ENCODE measurements at regions not wholly inside any gene's neighbourhood (a gene's known extent, or its start where the extent isn't known, plus 50 kb on each side); places are given as distances from the start of the nearest gene placed in this dataset.

DNA sequence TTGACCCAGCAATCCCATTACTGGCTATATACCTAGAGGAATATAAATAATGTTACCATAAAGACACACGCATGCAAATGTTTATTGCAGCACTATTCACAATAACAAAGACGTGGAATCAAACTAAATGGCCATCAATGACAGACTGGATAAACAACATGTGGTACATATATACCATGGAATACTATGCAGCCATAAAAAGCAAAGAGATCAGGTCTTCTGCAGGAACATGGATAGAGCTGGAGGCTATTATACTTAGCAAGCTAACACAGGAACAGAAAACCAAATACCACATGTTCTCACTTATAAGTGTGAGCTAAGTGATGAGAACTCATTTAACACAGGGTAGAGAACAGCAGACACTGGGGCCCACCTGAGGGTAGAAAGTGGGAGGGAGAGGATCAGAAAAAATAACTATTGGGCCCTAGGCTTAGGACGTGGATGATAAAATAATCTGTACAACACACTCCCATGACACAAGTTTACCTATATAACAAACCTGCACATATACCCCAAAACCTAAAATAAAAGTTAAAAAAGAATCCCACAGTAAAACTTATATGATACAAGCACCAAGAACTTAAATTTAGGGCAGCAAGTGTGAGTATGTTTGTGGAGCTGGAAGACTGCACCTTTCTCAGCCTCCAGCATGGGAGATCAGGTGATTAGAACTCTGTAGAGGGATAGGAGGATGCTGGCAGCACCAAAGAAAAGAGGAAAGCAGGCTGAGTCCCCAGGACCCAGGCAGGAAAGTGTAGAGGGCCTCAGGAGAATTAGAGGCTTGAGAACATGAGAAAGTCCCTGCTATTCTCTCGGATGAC, 320.8 kb upstream of the USP24 start:
- TF ChIP-seq POLR2AphosphoS5 (IDR thresholded peaks at IDR 0.05): no peak
- no peak for TF ChIP-seq POLR2A (IDR thresholded peaks at IDR 0.05)
- TF ChIP-seq, protein P1, sequence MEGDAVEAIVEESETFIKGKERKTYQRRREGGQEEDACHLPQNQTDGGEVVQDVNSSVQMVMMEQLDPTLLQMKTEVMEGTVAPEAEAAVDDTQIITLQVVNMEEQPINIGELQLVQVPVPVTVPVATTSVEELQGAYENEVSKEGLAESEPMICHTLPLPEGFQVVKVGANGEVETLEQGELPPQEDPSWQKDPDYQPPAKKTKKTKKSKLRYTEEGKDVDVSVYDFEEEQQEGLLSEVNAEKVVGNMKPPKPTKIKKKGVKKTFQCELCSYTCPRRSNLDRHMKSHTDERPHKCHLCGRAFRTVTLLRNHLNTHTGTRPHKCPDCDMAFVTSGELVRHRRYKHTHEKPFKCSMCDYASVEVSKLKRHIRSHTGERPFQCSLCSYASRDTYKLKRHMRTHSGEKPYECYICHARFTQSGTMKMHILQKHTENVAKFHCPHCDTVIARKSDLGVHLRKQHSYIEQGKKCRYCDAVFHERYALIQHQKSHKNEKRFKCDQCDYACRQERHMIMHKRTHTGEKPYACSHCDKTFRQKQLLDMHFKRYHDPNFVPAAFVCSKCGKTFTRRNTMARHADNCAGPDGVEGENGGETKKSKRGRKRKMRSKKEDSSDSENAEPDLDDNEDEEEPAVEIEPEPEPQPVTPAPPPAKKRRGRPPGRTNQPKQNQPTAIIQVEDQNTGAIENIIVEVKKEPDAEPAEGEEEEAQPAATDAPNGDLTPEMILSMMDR (IDR thresholded peaks at IDR 0.05): no peak
- Histone ChIP-seq H3K27me3 (replicated peaks; ENCODE audit: insufficient read depth) (no peaks in the 10 kb centered on the region), H3K9me3 (no peaks in the 10 kb centered on the region), H3K27ac (no peak overlapping the region), H3K4me1 (replicated peaks) (no peaks in the 10 kb centered on the region), H3K4me3 (no peak overlapping the region), H3K36me3 (no peaks in the 10 kb centered on the region)
- WGBS: 66% methylated on average over 4 of the region's 4 CpGs
- DNase-seq (ENCODE audit: low spot score): no peak
- intact Hi-C loops (cut with DNase I): no loop called here

DNA sequence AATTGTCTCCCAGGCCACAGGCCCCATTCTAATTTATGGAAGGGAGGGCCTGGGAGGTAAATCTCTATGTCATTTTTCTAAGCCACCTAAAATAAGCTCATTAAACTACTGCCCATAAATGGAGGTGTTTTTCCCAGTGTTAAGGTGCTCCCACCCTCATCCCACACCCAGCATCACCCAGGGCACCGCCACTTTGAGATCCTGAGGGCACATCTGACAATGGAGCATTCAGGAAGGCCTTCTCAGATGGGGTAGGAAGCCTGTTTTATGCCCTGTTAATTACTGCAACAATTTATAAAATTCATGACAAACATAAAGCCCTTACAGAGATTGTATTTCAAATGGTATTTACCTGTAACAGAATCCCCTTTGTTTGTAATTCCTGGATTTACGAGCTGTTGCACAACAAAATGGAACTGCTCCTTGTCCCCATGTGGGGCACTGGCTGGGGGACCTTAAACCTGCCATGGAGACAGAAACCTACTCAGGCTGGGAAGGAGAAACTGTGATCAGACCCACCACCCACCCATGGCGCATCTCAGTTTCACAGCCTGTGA, 319.5 kb upstream of the USP24 start:
- WGBS: 80% methylated on average over 3 of the region's 3 CpGs
- no peaks in the 10 kb centered on the region for H3K36me3 ChIP-seq
- DNase-seq (ENCODE audit: low spot score): no peak
- H3K27me3 ChIP-seq (replicated peaks; ENCODE audit: insufficient read depth): no peaks in the 10 kb centered on the region
- H3K4me3 ChIP-seq: no peak overlapping the region
- intact Hi-C loops (cut with DNase I): no loop called here
- no peaks in the 10 kb centered on the region for H3K9me3 ChIP-seq
- TF ChIP-seq POLR2AphosphoS5 (IDR thresholded peaks at IDR 0.05): no peak
- no peak for TF ChIP-seq POLR2A (IDR thresholded peaks at IDR 0.05)
- TF ChIP-seq, protein P1 (IDR thresholded peaks at IDR 0.05): no peak
- no peak overlapping the region for H3K27ac ChIP-seq
- no peaks in the 10 kb centered on the region for H3K4me1 ChIP-seq (replicated peaks)

DNA sequence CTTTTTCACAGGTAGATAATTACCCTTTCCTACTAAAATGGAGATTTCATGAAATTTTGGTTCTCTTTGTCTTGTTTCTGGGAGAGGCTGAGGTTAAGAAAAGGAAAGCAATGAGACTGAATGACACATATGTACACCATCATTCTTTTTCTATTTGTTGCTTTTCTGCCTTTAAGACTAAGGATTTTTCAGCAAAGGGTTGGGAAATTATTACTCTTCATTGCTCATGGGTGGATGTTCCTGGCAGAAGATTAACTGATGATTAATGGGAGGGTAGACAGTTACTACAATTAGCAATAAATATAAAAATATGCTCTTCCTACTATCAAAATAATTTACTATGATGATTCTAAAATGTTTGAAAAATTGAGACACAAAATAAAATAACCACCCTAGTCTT, 316.5 kb upstream of the USP24 start:
- TF ChIP-seq POLR2A (IDR thresholded peaks at IDR 0.05): no peak
- TF ChIP-seq POLR2AphosphoS5 (IDR thresholded peaks at IDR 0.05): no peak
- TF ChIP-seq, protein P1 (IDR thresholded peaks at IDR 0.05): no peak
- Histone ChIP-seq H3K4me1 (replicated peaks) (no peaks in the 10 kb centered on the region), H3K4me3 (no peak overlapping the region), H3K9me3 (no peaks in the 10 kb centered on the region), H3K27me3 (replicated peaks; ENCODE audit: insufficient read depth) (no peaks in the 10 kb centered on the region), H3K36me3 (no peaks in the 10 kb centered on the region), H3K27ac (no peak overlapping the region)
- intact Hi-C loops (cut with DNase I): no loop called here
- DNase-seq (ENCODE audit: low spot score): no peak

DNA sequence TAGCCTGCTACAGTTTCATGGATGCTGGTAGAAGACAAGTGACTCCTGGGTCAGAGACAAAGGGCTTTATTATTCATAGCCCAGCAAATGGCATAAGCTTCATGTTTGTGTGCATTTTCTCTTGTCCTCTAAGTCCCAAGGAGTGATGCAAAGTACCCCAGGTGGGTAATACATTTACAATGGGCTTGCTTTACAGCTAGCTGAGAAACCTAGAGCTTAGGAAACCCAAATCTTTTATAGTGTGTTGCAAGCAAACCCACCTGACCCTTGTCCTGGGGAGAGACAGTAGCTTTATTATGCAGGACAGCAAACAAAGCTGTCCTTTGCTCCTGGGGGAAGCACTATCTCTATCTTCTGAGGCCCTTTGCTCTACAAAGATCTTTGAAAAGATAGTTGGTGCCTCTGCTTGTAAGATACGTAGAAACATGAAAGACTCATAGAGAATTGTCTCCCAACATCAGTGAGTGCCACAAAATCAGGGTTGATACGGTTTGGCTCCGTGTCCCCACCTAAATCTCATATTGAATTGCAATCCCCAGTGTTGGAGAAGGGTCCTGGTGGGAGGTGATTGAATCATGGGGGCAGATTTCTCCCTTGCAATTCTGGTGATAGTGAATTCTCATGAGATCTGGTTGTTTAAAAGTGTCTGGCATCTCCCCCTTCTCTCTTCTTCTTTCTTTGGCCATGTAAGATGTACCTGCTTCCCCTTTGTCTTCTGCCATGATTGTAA, 315.8 kb upstream of the USP24 start:
- Histone ChIP-seq H3K36me3 (no peaks in the 10 kb centered on the region), H3K27me3 (replicated peaks; ENCODE audit: insufficient read depth) (no peaks in the 10 kb centered on the region), H3K4me1 (replicated peaks) (no peaks in the 10 kb centered on the region), H3K27ac (no peak overlapping the region), H3K4me3 (no peak overlapping the region), H3K9me3 (no peaks in the 10 kb centered on the region)
- 94% methylated on average over 3 of the region's 3 CpGs for WGBS
- TF ChIP-seq, protein P1 (IDR thresholded peaks at IDR 0.05): no peak
- no peak for TF ChIP-seq POLR2A (IDR thresholded peaks at IDR 0.05)
- TF ChIP-seq POLR2AphosphoS5 (IDR thresholded peaks at IDR 0.05): no peak
- intact Hi-C loops (cut with DNase I): no loop called here
- DNase-seq (ENCODE audit: low spot score): no peak

Measured in prostate gland (tissue), 2 donors.